NCI-H774 (cell line): ENCODE measurements at regions not wholly inside any gene's neighbourhood (a gene's known extent, or its start where the extent isn't known, plus 50 kb on each side); places are given as distances from the start of the nearest gene placed in this dataset.
"Not testable (repeated sequence)": the region's sequence is repeated elsewhere in the genome, so short reads cannot be mapped to it uniquely, and the experiment has no call there.

Experiments used
- DNase-seq: peaks from one replicate; lab custom pipeline; 2025; lab: John Stamatoyannopoulos, UW

DNA sequence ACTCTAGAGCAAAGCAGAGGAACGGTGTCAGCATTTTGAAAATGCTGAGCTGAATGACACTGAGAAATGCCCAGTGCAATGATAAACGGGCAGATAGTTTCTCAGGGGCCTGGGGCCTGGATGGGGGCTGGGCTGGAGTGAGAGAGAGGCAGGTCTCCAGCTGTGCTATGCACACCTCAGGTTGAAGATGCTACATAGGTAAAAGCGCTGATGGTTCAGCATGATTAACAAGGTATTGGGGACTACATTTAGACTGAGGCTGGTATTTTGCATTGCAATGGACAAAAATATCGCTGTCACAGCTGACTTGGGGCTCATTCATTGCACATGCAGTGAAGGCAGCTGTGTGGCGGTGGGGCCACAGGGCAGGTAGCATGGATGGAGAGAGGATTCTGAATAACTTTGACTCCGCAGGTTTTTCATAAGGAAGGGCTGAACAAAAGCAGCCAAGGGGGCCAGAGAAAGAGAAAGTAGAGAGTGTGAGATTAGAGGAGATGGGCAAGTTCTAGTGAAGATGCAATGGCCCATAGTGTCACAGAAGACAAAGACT is 290.8 kb upstream of the ZNF32 start:
- DNase-seq: no peak

DNA sequence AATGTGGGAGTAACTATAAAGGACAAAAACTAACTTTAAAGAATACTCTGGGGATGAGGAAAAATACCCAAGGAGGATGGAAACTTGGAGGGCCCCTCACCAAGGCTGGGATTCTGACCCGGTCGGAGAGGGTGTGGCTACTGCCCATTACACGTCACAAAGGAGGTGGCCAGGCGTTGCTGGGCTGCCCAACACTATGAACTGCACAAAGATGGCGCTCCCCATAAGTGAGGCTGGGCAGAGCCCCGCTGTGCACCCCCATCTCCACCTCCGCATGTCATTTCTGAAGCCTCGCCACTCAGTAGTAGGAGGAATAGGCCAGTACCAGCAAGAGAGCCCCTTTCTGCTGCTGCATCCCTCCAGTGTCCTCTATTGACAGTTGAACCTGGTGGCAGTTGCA is 290.1 kb upstream of the ZNF32 start:
- no peak for DNase-seq

DNA sequence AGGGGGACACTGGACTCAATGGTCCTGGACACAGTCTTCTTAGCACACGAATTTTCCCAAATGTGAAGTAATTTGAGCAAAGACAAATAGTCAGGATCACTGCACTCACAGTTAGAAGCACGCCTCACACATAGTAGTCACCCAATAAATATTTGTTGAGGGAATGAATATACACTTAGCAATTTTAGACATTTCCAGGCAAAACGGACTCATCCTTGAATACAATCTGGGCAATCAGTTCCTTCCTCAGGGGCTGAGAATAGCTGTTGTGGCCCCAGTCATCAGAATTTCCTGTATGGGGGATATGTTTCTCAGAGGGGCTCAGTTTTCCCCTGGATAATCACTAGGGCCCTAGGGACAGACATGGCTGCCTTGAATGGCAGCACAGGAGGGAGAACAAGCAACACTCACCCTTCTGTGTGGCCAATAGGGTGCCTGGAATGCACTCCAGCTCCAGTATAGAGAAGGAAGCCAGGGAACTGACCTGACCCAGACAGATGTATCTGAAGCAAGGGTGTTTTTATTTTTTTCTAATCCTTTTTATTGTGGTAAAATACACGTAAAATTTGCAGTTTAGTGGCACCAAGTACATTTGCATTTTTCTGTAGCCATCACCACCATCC is 282.7 kb upstream of the ZNF32 start:
- no peak for DNase-seq

DNA sequence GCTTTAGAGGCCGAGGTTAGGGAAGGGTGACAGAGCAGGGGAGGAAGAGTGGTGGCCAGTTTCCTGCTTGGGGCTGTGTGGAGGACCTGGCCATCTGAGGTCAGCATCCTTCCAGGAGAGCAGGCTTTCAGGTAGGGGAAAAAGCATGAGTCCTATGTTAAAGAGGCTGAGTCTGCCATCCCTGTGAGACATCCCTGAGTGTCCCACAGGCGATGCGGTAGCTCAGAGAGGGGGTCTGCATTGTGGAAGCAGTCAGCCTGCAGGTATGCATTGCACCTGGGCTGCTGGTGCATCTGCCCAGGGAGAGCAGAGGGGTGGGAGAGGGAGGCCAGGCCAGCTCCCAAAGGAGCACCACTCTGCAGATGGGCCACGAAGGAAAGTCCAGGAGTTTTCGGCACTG is 282.1 kb upstream of the ZNF32 start:
- no peak for DNase-seq

DNA sequence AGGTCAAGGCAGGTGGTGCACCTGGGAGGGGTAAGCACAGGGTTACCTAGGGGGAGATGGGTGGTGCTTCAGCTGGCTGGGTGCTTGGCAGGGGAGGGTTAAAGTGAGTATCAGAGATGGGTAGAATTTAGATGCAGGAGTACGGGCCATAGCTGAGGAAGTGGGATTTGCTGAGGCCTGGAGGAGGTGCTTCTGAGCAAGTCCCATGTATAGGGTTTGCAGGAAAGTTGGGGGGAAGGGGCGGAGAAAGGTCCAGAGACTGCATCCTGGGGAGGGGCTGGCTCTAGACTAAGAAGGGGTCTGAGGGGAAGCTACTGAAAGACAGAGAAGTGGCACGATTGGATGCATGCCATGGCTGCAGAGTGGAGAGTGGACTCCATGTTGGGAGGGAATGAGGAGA is 281.6 kb upstream of the ZNF32 start:
- DNase-seq: no peak

DNA sequence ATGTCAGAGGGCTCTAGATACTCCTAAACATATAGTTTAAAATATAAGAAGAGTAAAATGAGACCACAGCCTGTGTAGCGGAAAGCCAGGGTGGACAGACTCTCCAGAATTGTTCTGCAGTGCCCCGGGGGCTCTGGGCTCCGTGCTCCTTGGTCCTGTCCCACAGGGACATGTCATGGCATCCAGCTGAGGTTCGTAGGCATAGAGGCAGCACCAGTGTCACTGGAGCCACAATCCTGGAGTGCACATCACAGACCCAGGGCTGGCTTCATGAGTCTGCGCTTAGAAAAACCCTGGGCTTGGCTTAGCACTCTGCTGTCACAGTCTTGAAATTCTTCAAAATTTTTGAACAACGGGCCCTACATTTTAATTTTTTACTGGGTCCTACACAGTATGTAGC is 280.4 kb upstream of the ZNF32 start:
- DNase-seq: no peak

DNA sequence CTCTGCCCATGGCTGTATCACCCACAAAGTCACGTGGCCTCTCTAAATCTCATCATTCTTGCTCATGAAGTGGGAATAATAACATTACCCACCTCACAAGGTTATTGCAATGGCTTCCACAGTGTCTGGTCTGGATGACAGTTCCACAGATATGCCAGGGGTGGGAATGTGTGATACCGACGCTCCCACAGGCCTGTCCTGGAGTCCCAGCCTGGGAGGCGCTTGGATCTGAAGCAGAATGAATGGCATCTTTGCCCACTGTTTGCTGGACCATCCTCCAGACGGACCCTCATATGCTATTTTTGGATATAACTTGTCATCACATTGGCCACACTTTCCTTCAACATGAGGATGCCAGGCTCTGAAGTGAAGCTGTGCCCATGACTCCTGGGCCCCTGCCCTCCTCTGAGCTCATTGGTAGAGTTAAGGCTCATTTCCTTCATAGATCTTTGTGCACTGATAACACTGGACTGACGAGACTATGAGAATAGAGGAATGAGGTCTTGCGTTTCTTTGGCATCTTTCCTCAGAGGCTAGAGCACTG is 279.8 kb upstream of the ZNF32 start:
- no peak for DNase-seq

DNA sequence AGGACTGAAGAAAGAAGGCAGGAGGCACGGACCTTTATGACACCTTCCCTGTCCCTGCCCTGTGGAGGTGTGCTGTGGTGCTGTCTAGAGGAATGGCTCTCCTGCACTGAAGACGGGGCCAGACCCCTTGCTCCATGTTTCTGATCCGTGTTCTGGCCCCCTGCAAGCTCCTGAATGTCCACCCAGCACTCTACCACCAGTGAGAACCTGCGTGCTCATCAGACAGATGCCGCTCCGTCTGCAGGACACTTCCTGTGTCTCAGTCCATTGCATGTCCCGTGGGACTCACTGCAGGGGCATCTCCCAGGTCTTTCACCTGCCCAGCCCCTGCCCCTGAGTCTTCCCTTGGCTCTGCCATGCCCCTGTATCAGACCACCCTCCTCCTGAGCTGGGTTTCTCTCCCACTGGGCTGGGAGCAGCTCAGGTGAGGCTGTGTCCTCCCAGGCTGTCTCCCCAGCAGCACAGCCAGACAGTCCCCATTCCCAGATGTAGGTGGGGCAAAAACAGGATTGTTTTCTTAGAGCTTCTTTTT is 278.3 kb upstream of the ZNF32 start:
- no peak for DNase-seq

DNA sequence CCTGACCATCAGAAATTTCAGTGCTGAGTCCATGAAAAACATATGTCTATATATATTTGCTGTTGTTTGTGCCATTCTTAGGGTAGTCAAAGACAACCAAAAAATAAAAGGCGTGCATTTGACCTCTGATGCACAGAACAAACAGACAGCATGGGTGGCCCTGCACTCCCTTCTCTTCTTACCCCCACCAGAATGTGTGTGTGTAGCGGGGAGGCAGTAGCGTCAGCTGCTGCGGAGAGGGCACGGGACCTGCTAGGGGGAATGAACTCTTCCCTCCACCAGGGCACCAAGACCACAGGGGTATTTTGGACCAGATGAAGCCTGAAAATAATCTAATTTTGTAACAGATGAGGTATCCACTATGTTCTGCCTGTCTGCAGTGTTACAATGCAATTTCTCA is 277.7 kb upstream of the ZNF32 start:
- no peak for DNase-seq

DNA sequence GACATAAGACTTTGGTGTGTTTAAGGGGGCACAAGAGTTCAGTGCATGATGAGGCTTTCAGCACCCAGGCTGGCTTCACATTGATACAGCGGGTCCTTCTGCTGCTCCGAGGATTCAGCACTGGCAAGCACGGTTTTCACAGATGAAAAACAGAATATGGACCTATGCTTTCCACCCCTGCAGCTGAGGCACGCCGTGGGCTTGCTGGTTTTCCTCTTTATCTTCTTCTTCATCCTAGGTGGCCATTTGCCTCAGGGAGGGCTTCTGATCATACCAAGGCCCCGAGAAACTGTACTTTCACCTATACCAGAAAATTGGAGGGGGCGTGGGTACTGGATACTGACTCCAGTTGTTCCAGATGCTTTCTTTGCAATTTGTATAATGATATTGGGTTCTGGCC is 277.1 kb upstream of the ZNF32 start:
- DNase-seq: no peak

DNA sequence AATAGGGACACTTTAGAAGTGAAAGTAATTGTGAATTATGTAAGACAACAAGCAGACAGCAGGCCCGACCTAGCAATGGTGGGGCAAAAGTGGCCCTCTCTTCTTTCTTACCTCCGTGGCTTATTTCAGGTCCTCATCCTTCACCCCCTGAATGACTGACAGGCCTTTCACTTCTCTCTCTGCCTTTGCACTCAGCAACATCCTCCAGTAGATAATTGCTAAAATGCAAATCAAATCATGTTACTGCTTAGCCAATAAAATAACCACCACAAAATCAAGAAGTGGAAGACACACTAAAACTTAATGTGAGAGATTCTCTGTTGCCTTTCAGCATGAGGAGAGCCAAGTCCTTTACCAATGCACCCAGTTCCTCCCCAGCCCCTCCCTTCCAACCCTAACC is 274.6 kb upstream of the ZNF32 start:
- DNase-seq: no peak

DNA sequence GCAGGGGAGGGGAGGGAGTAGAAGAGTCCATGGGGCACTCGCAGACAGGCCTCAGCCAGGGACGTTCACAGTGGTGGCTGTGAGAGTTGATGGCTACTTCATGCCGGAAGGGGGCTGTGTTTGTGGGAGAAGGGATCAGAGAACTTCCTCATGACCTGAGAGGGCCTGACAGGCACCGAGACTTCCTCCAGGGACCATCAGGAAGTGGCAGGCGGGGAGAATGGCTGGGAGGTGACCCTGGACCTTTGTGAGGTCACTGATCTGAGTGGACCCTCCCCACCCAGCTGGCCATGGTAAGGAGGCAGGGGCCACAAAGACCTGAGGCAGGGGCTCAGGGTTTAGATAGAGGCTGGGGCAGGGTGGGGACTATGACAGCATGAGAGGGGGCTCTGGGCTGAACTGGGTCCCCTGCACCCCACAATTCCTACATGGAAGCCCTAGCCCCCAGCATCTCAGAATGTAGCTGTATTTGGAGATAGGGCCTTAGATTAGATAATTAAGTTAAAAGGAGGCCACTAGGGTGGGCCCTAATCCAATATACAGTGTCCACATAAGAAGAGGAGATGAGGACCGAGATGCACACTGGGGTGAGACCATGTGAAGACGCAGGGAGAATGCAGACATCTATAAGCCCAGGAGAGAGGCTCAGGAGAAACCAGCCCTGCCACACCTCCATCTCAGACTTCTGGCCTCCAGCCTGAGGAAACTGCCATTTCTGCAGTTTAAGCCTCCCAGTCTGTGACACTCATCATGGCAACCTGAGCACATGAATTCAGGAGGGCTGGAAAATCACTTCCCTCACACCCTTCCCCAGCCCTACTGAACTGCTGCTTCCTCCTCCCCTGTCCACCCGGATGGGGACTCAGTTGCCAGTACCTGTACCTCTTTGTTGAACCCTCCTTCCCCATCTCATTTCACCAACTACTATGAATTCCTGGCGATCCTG is 273.9 kb upstream of the ZNF32 start:
- no peak for DNase-seq

DNA sequence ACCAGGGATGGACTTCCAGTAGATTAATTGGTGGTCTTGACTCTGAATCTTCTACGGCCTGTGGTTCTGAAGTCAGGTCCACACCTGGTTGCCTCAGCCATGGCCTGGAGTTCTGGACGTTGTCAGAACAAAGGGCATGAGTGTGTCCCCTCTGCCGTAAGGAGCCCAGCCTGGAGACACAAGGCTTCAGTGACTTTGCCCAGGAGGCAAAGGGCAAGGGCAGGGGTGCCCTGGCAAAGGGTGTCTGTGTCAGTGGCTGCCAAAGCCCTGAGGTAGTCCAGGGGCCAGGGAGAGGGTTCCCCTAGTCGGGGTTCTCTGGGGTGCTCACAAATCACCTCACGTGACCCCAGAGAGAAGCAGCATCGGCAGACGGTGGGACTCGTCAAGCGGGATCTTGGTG is 273.2 kb upstream of the ZNF32 start:
- DNase-seq: no peak

DNA sequence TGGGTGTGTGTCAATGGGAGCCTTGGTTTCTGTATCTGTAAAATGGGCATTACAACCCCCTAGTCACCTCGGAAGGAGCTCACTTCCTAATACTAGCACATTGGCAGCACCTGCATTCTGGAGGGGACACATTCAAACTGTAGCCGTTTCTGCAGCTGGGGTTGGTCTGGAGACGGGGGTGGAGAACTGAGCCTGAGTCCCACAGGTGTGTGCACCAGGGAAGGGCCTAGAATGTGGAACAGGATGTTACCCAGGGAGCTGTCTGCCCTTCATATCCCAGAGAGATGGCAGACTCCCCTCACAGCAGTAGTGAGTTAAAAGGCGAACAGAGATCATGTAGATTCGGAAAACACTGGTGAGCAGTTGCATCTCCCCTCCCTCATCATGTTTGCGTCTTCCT is 272.8 kb upstream of the ZNF32 start:
- no peak for DNase-seq

DNA sequence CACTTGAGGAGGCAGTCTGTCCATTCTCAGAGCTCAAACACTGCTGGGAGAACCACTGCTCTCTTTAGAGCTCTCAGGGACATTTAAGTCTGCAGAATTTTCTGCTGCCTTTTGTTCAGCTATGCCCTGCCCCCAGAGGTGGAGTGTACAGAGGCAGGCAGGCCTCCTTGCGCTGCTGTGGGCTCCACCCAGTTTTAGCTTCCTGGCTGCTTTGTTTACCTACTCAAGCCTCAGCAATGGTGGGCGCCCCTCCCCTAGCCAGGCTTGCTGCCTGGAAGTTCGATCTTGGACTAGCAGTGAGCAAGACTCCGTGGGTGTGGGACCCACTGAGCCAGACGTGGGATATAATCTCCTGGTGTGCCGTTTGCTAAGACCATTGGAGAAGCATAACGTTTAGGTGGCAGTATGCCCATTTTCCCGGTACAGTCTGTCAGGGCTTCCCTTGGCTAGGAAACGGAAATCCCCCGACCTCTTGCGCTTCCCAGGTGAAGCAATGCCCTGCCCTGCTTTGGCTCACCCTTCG is 271.6 kb upstream of the ZNF32 start:
- not testable (repeated sequence) for DNase-seq

DNA sequence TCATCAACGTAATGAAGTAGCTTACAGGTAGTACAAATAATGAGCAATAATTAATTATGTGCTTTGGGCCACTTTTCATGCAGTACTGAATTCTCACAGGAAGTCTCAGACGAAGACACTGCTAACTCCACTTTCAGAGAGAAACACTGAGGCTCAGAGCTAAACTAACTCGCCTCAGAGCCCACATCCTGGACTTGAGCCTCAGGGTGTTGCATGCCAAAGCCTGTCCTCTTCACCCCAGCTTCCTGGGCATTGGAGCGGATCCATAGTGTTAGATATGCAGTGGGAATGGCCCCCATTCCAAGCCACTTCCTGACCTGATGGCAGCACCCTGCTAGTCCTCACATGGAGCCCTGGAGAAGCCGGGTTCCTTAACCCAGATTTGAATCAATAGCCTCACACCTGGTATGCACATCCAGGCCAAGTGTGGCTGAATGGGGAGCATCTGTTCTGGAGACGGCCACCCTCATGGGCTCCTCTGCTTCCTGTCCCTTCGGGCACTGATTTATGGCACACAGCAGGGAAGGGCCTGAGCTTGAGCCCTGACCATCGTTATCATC is 265.1 kb upstream of the ZNF32 start:
- no peak for DNase-seq

DNA sequence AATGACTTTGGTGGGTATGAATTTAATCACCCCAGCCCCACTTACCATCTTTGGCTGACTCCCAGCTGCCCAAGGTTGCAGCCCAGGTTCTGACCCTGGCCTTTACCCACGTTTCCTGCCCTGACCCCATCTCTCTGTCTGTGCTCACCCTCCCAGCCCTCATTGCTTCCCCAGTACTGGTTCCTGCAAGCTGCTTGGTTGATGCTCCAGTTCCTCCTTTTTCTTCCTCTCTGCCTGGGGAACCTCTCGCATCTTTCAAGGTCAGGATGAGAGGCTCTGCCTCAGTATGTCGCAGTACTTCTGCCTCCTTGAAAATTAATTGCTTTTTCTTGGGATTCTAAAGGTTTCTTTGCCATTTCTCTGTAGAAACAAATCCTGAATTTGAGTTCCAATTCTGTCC is 263.8 kb upstream of the ZNF32 start:
- no peak for DNase-seq

DNA sequence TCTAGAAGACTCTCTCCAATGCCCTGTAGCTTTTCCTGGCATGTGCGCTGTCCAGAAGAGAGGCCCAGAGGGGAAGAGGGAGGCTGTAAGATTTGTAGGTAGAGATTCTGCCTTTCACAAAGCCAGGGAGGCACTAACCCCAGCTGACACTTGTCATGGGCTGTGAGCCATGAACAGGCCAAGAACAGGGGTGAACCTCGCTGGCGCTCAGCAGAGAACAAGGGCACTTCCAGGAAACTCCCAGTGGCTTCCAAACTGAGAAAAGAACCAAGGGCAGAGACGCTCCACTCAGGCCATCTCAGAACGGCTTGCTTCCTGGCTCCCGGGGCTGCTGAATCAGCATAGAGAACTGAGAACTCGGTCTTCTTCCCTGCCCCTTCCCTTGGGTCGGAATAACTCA is 257.8 kb upstream of the ZNF32 start:
- no peak for DNase-seq

DNA sequence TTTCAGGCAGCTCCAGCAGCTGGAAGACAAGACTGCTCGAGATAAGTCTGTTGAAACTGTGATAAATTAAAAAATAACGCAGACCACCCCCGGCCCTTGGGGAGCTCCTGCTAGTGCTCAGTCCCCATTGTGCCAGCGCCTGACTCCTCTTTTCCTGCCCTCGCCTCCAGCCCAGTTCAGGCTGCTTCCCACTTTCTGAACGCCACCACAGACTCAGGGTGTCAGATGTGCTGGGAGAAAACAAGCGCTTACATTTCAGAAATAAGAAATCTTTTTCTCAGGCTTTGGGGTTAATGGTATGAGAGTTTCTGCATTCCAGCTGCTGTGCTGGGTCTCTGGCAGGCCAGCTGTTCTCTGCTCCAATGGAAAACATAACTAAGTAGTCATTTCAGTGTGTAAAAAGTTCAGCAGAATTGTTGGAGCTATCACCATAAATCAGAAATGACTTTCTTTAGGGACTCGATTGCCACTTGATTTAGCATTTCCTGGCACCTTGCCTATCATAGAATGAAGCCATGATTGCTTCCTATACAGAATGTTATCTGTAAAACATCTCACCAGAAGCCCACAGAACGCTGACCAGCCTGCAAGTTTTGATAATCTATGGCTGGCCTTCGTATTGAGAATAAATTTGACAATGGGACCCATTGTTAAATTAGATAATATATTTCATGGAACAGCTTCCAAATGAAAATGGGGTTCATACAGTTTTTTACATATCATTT is 257.0 kb upstream of the ZNF32 start:
- no peak for DNase-seq

DNA sequence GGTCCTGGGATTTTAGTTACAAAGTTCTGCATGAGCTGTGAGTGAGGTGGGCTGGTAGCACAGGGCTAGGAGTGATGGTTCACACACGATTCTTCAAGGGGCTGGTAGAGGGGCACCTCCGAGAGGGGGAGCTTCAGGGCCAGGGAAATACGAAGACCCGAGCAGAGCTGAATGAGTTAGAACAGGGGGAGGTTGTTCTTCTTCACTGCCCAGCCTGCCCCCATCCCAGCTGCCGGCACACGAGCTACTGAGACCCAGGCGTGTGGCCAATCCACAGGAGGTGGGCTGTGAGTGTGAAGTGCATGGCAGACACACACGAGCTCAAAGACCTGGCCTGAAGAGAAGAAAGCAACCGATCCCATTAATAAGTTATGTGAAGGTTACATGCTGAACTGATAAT is 256.2 kb upstream of the ZNF32 start:
- DNase-seq: no peak

DNA sequence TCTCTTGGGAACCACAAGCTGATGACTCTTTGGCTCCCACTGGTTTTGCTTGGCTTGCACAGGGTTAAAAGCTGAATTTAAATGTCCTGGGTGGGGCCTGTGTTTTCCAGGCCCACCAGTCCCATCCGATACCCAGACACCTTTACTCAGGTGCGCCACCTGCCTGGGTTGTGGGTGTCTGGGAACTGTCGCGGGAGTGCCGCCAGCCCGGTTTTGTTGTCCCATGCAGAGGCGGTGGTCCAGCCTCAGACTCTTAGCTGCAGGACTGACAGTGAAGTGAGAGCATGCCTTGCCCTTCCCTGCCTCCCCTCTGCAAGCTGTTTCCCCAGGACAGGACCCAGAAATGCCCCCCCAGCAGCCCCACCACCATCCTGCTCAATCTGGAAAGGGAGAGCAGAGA is 255.6 kb upstream of the ZNF32 start:
- no peak for DNase-seq

DNA sequence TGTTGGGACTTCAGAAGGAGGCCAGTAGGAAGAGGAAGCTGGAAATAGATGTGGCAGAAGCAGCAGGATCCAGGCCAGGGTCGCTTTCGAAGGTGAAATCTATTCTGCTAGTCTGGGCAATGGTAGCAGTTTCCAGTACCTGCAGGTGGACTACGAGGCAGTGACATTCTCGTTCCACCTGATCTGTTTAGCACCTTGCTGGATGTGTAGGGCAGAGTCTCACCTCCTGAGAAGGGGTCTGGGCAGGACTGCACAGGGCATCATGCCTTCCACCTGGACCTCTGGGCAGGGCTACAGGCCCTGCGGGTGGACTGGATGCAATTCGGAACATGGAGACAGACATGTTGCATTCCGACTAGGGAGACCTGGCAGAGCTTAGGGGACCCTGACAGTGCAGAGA is 254.8 kb upstream of the ZNF32 start:
- DNase-seq: no peak
